WTC11 (cell line): ENCODE measurements at regions not wholly inside any gene's neighbourhood (a gene's known extent, or its start where the extent isn't known, plus 50 kb on each side); places are given as distances from the start of the nearest gene placed in this dataset.
A peak's percentile ranks its signal among the peaks of the same experiment; 100 is the strongest.

ENCODE experiments used
- ATAC-seq: fragments of 200-7000 bp; cut with Tn5 transposase; 2 replicates; pipeline ENCODE4 v1.10.0; 2021; ENCODE audit warnings: mild to moderate bottlenecking, moderate library complexity
- CTCF ChIA-PET: fragments of 300-600 bp; sonication (Branson Sonifier 250); formaldehyde crosslinking; loops from one replicate; lab custom pipeline; 2021; ENCODE audit warnings: antibody characterized with exemption; lab: Charles Lee
- POLR2A ChIA-PET: fragments of 350-600 bp; sonication (Branson Sonifier 250); formaldehyde crosslinking; loops from one replicate; lab custom pipeline; 2021; ENCODE audit warnings: antibody characterized with exemption; lab: Charles Lee
- DNase-seq: peaks from one replicate; pipeline ENCODE4 v3.0.0; 2021; ENCODE audit warnings: low spot score
- H3K27ac Mint-ChIP-seq: 2 replicates; pipeline ENCODE4 v1.8.0; 2021; ENCODE audit warnings: mixed read lengths
- H3K27me3 Mint-ChIP-seq: 2 replicates; pipeline ENCODE4 v1.8.0; 2021; ENCODE audit warnings: low read depth, mild to moderate bottlenecking, moderate library complexity, mixed read lengths
- H3K36me3 Mint-ChIP-seq: 2 replicates; pipeline ENCODE4 v1.8.0; 2021; ENCODE audit warnings: mixed read lengths
- H3K4me1 Mint-ChIP-seq: 2 replicates; pipeline ENCODE4 v1.8.0; 2022; ENCODE audit warnings: mixed read lengths
- H3K4me3 Mint-ChIP-seq: 2 replicates; pipeline ENCODE4 v1.8.0; 2021; ENCODE audit warnings: mild to moderate bottlenecking, moderate library complexity, mixed read lengths
- H3K9me3 Mint-ChIP-seq: 2 replicates; pipeline ENCODE4 v1.8.0; 2021; ENCODE audit warnings: mixed read lengths
- FOXP1 ChIP-seq: sonication (generic); formaldehyde crosslinking; IDR thresholded peaks from 2 replicates; pipeline ENCODE4 v1.8.0; 2022; ENCODE audit warnings: missing genetic modification reagents, mild to moderate bottlenecking, moderate library complexity, borderline replicate concordance
- GTF2I ChIP-seq: fragments of 250-450 bp; sonication (Bioruptor Pico); conservative IDR thresholded peaks from 2 replicates; pipeline ENCODE4 v1.4.0; 2021; ENCODE audit warnings: mild to moderate bottlenecking
- JUN ChIP-seq: sonication (generic); formaldehyde crosslinking; IDR thresholded peaks from 2 replicates; pipeline ENCODE4 v1.8.0; 2023; ENCODE audit warnings: mild to moderate bottlenecking, missing genetic modification reagents
- NR2C2 ChIP-seq: sonication (generic); formaldehyde crosslinking; IDR thresholded peaks from 2 replicates; pipeline ENCODE4 v1.8.0; 2022; ENCODE audit warnings: mild to moderate bottlenecking, missing genetic modification reagents
- NR3C1 ChIP-seq: sonication (generic); formaldehyde crosslinking; conservative IDR thresholded peaks from 2 replicates; pipeline ENCODE4 v1.8.1; 2023; ENCODE audit warnings: low read depth, mild to moderate bottlenecking, missing genetic modification reagents
- RORB ChIP-seq: fragments of 250-450 bp; sonication (Bioruptor Pico); IDR thresholded peaks from 2 replicates; pipeline ENCODE4 v1.9.0; 2021; ENCODE audit warnings: mild to moderate bottlenecking
- SMAD3 ChIP-seq: sonication (generic); formaldehyde crosslinking; IDR thresholded peaks from 2 replicates; pipeline ENCODE4 v1.8.0; 2022; ENCODE audit warnings: missing genetic modification reagents, mild to moderate bottlenecking, borderline replicate concordance
- SP1 ChIP-seq: sonication (generic); formaldehyde crosslinking; conservative IDR thresholded peaks from 2 replicates; pipeline ENCODE4 v1.8.1; 2022; ENCODE audit warnings: missing genetic modification reagents
- ZBTB21 ChIP-seq: sonication (generic); formaldehyde crosslinking; IDR thresholded peaks from 2 replicates; pipeline ENCODE4 v1.8.1; 2023; ENCODE audit warnings: mild to moderate bottlenecking, missing genetic modification reagents, borderline replicate concordance
- ZNF219 ChIP-seq: sonication (generic); formaldehyde crosslinking; IDR thresholded peaks from 2 replicates; pipeline ENCODE4 v1.8.0; 2023; ENCODE audit warnings: missing genetic modification reagents, mild to moderate bottlenecking, borderline replicate concordance
- ZNF263 ChIP-seq: sonication (generic); formaldehyde crosslinking; IDR thresholded peaks from 2 replicates; pipeline ENCODE4 v1.8.1; 2022; ENCODE audit warnings: low read depth, mild to moderate bottlenecking, moderate library complexity, missing genetic modification reagents
- ZNF281 ChIP-seq: sonication (generic); formaldehyde crosslinking; IDR thresholded peaks from 2 replicates; pipeline ENCODE4 v1.8.0; 2023; ENCODE audit warnings: mild to moderate bottlenecking, missing genetic modification reagents
- ZNF423 ChIP-seq: fragments of 250-450 bp; sonication (Bioruptor Pico); IDR thresholded peaks from 2 replicates; pipeline ENCODE4 v2.1.2; 2022; ENCODE audit warnings: mild to moderate bottlenecking, moderate library complexity
- TF ChIP-seq, protein P1 (sequence below): sonication (generic); formaldehyde crosslinking; conservative IDR thresholded peaks from 2 replicates; pipeline ENCODE4 v1.8.1; 2022; ENCODE audit warnings: mild to moderate bottlenecking, missing genetic modification reagents
- TF ChIP-seq, protein P2 (sequence below): sonication (generic); formaldehyde crosslinking; IDR thresholded peaks from 2 replicates; pipeline ENCODE4 v1.8.0; 2022; ENCODE audit warnings: missing genetic modification reagents
- TF ChIP-seq, protein P3 (sequence below): sonication (generic); formaldehyde crosslinking; IDR thresholded peaks from 2 replicates; pipeline ENCODE4 v1.8.1; 2023; ENCODE audit warnings: mild to moderate bottlenecking, moderate library complexity, missing genetic modification reagents

DNA sequence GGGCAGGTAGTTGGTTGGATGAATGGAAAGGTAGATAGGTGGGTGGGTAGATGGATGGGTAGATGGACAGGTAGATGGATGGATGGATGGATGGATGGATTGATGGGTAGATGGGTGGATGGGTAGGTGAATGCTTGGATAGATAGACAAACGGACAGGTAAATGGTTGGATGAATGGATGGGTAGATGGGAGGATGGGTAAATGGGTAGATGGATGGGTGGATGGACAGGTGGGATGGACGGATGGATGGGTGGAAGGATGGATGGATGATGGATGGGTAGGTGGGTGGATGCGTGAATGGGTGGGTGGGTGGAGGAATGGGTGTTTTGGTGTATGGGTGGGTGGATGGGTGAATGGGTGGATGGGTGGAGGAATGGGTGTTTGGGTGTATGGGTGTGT lies 50.1 kb upstream of the ASAP2 start:
- CTCF ChIA-PET: no interaction called here
- no peaks in the 10 kb centered on the region for H3K27me3 Mint-ChIP-seq
- ATAC-seq (no peak), DNase-seq (no peak)
- no peaks in the 10 kb centered on the region for H3K36me3 Mint-ChIP-seq
- no peak overlapping the region for H3K27ac Mint-ChIP-seq
- TF ChIP-seq ZNF219 (CRISPR knock-in tag) (no peak), RORB (CRISPR knock-in tag) (no peak), GTF2I (CRISPR knock-in tag) (no peak), NR3C1 (CRISPR knock-in tag) (no peak), JUN (CRISPR knock-in tag) (no peak), ZNF423 (CRISPR knock-in tag) (no peak), NR2C2 (CRISPR knock-in tag) (no peak)
- TF ChIP-seq, protein P1, sequence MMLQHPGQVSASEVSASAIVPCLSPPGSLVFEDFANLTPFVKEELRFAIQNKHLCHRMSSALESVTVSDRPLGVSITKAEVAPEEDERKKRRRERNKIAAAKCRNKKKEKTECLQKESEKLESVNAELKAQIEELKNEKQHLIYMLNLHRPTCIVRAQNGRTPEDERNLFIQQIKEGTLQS (CRISPR knock-in tag): no peak
- POLR2A ChIA-PET: no interaction called here
- H3K4me1 Mint-ChIP-seq: peaks cover 10% of the 10 kb centered on the region
- no peaks in the 10 kb centered on the region for H3K9me3 Mint-ChIP-seq
- no peak overlapping the region for H3K4me3 Mint-ChIP-seq

- H3K27me3 Mint-ChIP-seq: no peaks in the 10 kb centered on the region
- H3K36me3 Mint-ChIP-seq: no peaks in the 10 kb centered on the region
- DNase-seq (no peak), ATAC-seq (no peak)
- H3K27ac Mint-ChIP-seq: no peak overlapping the region
- CTCF ChIA-PET: interaction anchor here (1.0 kb wide), 1 partner anchor 14 kb away, joined by 4 read pairs; no protein-coding TSS in a partner anchor
- POLR2A ChIA-PET: no interaction called here
- TF ChIP-seq, protein P2, sequence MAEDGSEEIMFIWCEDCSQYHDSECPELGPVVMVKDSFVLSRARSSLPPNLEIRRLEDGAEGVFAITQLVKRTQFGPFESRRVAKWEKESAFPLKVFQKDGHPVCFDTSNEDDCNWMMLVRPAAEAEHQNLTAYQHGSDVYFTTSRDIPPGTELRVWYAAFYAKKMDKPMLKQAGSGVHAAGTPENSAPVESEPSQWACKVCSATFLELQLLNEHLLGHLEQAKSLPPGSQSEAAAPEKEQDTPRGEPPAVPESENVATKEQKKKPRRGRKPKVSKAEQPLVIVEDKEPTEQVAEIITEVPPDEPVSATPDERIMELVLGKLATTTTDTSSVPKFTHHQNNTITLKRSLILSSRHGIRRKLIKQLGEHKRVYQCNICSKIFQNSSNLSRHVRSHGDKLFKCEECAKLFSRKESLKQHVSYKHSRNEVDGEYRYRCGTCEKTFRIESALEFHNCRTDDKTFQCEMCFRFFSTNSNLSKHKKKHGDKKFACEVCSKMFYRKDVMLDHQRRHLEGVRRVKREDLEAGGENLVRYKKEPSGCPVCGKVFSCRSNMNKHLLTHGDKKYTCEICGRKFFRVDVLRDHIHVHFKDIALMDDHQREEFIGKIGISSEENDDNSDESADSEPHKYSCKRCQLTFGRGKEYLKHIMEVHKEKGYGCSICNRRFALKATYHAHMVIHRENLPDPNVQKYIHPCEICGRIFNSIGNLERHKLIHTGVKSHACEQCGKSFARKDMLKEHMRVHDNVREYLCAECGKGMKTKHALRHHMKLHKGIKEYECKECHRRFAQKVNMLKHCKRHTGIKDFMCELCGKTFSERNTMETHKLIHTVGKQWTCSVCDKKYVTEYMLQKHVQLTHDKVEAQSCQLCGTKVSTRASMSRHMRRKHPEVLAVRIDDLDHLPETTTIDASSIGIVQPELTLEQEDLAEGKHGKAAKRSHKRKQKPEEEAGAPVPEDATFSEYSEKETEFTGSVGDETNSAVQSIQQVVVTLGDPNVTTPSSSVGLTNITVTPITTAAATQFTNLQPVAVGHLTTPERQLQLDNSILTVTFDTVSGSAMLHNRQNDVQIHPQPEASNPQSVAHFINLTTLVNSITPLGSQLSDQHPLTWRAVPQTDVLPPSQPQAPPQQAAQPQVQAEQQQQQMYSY (CRISPR knock-in tag): no peak
- TF ChIP-seq, protein P3, sequence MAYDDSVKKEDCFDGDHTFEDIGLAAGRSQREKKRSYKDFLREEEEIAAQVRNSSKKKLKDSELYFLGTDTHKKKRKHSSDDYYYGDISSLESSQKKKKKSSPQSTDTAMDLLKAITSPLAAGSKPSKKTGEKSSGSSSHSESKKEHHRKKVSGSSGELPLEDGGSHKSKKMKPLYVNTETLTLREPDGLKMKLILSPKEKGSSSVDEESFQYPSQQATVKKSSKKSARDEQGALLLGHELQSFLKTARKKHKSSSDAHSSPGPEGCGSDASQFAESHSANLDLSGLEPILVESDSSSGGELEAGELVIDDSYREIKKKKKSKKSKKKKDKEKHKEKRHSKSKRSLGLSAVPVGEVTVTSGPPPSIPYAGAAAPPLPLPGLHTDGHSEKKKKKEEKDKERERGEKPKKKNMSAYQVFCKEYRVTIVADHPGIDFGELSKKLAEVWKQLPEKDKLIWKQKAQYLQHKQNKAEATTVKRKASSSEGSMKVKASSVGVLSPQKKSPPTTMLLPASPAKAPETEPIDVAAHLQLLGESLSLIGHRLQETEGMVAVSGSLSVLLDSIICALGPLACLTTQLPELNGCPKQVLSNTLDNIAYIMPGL (CRISPR knock-in tag): no peak
- TF ChIP-seq NR3C1 (CRISPR knock-in tag) (no peak), ZNF281 (CRISPR knock-in tag) (no peak), FOXP1 (CRISPR knock-in tag) (no peak), SMAD3 (CRISPR knock-in tag) (no peak), GTF2I (CRISPR knock-in tag) (0 out of 2 replicates have a peak, but pooled peaks have one; percentile 49), ZNF263 (CRISPR knock-in tag) (no peak)
- peaks cover 10% of the 10 kb centered on the region for H3K4me1 Mint-ChIP-seq
- H3K9me3 Mint-ChIP-seq: no peaks in the 10 kb centered on the region
- no peak overlapping the region for H3K4me3 Mint-ChIP-seq
Measured at GRCh38 chr2:9154061-9154460, 52.6 kb upstream of the ASAP2 start.

- H3K4me3 Mint-ChIP-seq: no peak overlapping the region
- POLR2A ChIA-PET: no interaction called here
- no peak for DNase-seq
- ATAC-seq: no peak
- H3K27ac Mint-ChIP-seq: no peak overlapping the region
- TF ChIP-seq ZBTB21 (CRISPR knock-in tag): no peak
- no peak for TF ChIP-seq SP1 (CRISPR knock-in tag)
- TF ChIP-seq, all 79 proteins: peak for 0
- Mint-ChIP-seq H3K36me3 (no peaks in the 10 kb centered on the region), H3K4me1 (peaks cover 10% of the 10 kb centered on the region), H3K27me3 (no peaks in the 10 kb centered on the region), H3K9me3 (no peaks in the 10 kb centered on the region)
- CTCF ChIA-PET: interaction anchor here (1.0 kb wide), 1 partner anchor 14 kb away, joined by 4 read pairs; no protein-coding TSS in a partner anchor
Measured at GRCh38 chr2:9153643-9153980, 53.0 kb upstream of the ASAP2 start.
